Peyer's patch (tissue), 4 donors: ENCODE measurements at regions not wholly inside any gene's neighbourhood (a gene's known extent, or its start where the extent isn't known, plus 50 kb on each side); places are given as distances from the start of the nearest gene placed in this dataset.

ENCODE experiments used
- CTCF ChIP-seq, 6 experiments: fragments of 450-650 bp in 4 of 6; fragments of 200-600 bp in 2 of 6; sonication (generic) in 1 of 6; IDR thresholded peaks; one replicate each; pipeline ENCODE4 v1.5.1; 2017 to 2019; ENCODE audit warnings: antibody characterized with exemption in 6 of 6, mild to moderate bottlenecking in 3 of 6, moderate library complexity in 1 of 6
- POLR2A ChIP-seq, 2 donors: fragments of 450-650 bp; IDR thresholded peaks; one replicate each; pipeline ENCODE4 v1.5.1; 2017; ENCODE audit warnings: antibody characterized with exemption in 2 of 2, mild to moderate bottlenecking in 2 of 2, moderate library complexity in 2 of 2

GRCh38 chr13:73338389-73338788 lies 279.6 kb downstream of the KLF5 start:
- TF ChIP-seq CTCF (IDR thresholded peaks at IDR 0.05) = no peak
- no peak for TF ChIP-seq POLR2A (IDR thresholded peaks at IDR 0.05)
